Cardiac muscle cell (in vitro differentiated cells and primary cell): ENCODE measurements at regions not wholly inside any gene's neighbourhood (a gene's known extent, or its start where the extent isn't known, plus 50 kb on each side); places are given as distances from the start of the nearest gene placed in this dataset.
"Not testable (repeated sequence)": the region's sequence is repeated elsewhere in the genome, so short reads cannot be mapped to it uniquely, and the experiment has no call there.

Experiments
- DNase-seq, 2 donors: peaks; one replicate each; pipeline versions ENCODE4 v3.0.0 to v3.0.0-alpha.2; 2010 to 2017; ENCODE audit warnings: low read depth in 1 of 2, low spot score in 1 of 2
- H3K27ac ChIP-seq: fragments of 200-600 bp; sonication (generic); 2 replicates; pipeline ENCODE4 v1.5.1; 2016
- H3K27me3 ChIP-seq: fragments of 200-600 bp; sonication (generic); 2 replicates; pipeline ENCODE4 v1.6.0; 2016; ENCODE audit warnings: control low read depth
- H3K36me3 ChIP-seq: fragments of 200-600 bp; sonication (generic); 2 replicates; pipeline ENCODE4 v1.5.1; 2016; ENCODE audit warnings: control low read depth
- H3K4me1 ChIP-seq: fragments of 200-600 bp; sonication (generic); 2 replicates; pipeline ENCODE4 v1.8.1; 2017; ENCODE audit warnings: low read depth, mild to moderate bottlenecking, mixed run types
- H3K4me3 ChIP-seq: fragments of 200-600 bp; sonication (generic); 2 replicates; pipeline ENCODE4 v1.5.1; 2016; ENCODE audit warnings: mild to moderate bottlenecking
- H3K9me3 ChIP-seq: fragments of 200-600 bp; sonication (generic); 2 replicates; pipeline ENCODE4 v1.5.1; 2017; ENCODE audit warnings: low read depth, mild to moderate bottlenecking, control low read depth
- TF ChIP-seq, protein P1 (sequence below): IDR thresholded peaks from 2 replicates; pipeline ENCODE4 v1.5.1; 2012; ENCODE audit warnings: low read depth, mild to moderate bottlenecking, low read length

DNA sequence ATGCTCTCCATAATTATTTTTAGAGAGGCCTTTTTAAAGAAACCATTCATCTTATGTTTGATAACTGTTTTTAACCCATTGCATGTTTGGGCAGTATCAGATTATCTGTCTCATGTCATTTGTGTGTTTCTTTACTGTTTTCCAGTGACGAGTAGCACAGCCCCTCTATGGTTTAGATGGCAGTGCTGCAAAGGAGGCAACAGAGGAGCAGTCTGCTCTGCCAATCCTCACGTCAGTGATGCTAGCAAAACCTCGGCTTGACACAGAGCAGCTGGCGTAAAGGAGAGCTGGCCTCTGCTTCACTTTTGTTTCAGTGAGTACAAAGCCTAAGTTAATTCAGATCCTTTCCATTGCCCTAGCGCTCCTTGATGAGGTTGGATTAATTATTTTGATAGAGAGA is 80.4 kb upstream of the GARIN1A start:
- H3K36me3 ChIP-seq = peaks cover 16% of the 10 kb centered on the region
- H3K4me1 ChIP-seq = no peaks in the 10 kb centered on the region
- TF ChIP-seq, protein P1, sequence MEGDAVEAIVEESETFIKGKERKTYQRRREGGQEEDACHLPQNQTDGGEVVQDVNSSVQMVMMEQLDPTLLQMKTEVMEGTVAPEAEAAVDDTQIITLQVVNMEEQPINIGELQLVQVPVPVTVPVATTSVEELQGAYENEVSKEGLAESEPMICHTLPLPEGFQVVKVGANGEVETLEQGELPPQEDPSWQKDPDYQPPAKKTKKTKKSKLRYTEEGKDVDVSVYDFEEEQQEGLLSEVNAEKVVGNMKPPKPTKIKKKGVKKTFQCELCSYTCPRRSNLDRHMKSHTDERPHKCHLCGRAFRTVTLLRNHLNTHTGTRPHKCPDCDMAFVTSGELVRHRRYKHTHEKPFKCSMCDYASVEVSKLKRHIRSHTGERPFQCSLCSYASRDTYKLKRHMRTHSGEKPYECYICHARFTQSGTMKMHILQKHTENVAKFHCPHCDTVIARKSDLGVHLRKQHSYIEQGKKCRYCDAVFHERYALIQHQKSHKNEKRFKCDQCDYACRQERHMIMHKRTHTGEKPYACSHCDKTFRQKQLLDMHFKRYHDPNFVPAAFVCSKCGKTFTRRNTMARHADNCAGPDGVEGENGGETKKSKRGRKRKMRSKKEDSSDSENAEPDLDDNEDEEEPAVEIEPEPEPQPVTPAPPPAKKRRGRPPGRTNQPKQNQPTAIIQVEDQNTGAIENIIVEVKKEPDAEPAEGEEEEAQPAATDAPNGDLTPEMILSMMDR = no peak
- no peak overlapping the region for H3K4me3 ChIP-seq
- H3K27me3 ChIP-seq = no peaks in the 10 kb centered on the region
- no peak for DNase-seq
- no peaks in the 10 kb centered on the region for H3K9me3 ChIP-seq
- H3K27ac ChIP-seq = no peak overlapping the region

DNA sequence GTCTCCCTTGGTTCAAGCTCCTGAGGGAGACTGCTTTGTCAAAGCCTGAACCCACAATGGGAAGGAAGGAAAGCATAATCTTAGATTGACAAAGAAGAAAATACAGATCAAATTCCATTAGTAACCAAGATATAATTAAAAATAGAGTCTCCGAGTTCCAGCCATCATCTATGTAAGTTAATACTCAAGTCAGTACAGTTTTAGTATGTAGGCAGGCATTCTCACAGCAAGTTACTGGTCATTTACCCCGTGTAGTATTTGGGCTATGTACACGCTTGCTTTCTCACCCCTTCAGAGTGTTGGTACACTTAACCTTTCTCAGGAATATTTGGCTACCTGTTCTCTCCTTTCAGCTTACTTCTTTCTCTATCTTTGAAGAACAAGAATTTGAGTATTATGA is 79.9 kb upstream of the GARIN1A start:
- H3K27ac ChIP-seq, H3K9me3 ChIP-seq, DNase-seq, H3K4me1 ChIP-seq, H3K4me3 ChIP-seq, H3K27me3 ChIP-seq: not testable (repeated sequence)
- peaks cover 16% of the 10 kb centered on the region for H3K36me3 ChIP-seq

DNA sequence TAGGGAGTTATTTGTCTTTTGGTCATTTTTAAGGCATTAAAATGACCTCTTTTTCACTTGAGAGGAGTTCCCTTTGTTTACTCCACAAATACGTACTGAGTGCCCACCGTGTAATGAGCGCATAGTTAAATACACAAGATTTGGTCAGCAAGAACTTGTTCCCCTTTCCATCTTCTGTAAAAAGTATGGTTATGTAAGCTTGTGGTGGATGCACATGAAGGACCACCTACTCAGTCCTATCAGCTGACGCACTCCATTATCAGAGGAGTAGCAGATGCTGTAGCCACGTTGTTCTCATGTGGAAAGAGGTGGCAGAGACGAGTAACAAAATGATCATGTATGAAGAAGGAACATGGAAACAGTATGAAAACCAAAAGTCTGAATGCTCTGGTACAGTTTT is 78.0 kb upstream of the GARIN1A start:
- H3K9me3 ChIP-seq, H3K4me1 ChIP-seq, H3K4me3 ChIP-seq, H3K27me3 ChIP-seq, H3K27ac ChIP-seq, DNase-seq: not testable (repeated sequence)
- H3K36me3 ChIP-seq = peaks cover 16% of the 10 kb centered on the region

DNA sequence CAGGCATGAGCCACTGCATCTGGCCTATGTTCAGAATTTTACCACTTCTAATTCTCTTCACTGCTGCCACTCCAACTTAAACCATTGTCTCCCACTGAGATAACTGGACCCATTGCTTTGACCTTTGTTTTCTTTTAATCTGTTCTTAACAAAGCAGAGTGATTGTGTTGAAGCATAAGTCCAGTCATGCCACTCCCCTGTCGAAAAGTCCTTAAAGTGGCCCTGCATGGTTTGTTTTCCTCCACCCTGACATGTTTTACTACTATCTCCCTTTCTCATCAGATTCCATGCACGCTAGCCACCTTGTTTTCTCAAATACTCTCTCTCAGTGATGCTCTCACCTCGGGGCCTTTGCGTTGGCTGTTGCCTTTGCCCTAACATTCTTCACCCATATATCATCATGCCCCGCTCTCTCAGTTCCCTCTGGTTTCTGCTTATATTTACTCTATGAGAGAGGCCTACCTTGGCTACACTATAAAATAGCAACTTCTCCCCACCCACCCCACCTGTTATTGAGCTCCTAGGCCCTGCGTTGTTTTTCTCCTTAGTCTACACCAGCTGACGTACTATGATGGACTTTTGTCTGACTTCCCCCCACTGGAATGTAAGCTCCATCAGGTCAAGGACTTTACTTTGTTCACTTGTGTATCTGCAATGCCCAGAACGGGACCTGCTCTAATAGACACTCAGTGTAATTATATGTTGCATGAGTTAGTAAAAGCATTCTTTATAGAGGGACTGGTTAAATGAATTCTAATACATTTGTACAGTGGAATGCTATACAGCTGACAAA is 75.6 kb upstream of the GARIN1A start:
- not testable (repeated sequence) for H3K9me3 ChIP-seq, H3K27ac ChIP-seq, DNase-seq, H3K4me1 ChIP-seq, H3K4me3 ChIP-seq, H3K27me3 ChIP-seq
- H3K36me3 ChIP-seq = peaks cover 16% of the 10 kb centered on the region

DNA sequence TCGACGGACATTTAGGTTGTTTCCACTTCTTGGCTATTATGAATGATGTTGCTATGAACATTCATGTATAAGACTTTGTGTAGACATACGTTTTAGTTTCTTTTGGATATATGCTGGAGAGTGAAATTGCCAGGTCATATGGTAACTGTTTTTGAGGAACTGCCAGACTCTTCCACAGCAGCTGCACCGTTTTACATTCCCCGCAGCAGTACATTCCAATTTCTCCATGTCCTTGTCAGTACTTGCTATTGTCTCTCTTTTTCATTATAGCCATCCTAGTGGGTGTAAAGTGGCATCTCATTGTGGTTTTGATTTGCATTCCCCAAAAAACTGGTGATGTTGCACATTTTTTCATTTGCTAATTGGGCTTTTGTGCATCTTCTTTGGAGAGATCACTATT is 73.1 kb upstream of the GARIN1A start:
- not testable (repeated sequence) for H3K27ac ChIP-seq, H3K4me1 ChIP-seq, H3K4me3 ChIP-seq, H3K36me3 ChIP-seq, H3K9me3 ChIP-seq, H3K27me3 ChIP-seq
- peak in 1 of 2 donors; percentile 33 for DNase-seq

DNA sequence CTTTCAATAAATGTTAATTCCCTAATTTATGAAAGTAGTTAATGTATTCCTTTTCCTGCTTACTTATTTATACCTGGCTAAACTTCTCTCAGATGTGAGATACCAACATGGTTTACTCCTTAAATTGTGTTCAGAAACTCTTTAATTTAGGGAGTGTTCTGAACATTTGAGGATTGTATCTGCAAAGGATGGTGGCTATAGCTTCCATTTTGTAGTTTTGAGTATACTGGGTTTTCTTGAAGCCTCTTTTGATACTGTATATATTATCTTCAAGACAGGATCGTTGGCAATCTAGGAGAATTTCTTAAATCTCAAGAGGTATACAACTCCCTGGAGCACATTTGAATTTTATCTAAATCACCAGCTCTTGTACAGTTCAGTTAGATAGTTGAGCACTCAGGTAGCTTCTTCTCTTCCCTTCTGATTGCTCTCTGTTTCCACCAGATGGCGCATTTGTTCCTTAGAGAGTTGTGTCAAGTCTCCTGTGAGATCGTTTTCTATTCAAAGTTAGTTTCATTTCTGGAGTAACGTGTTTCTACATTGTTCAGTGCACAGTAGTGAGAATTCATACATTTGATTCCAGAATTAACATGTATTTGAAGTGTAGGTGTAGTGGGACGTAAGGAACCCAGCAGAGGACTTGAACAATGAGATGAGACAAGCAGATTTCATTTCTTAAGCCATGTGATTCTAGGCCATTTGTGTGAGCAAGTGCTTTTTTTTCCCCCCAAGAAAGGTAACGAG is 63.2 kb upstream of the GARIN1A start:
- not testable (repeated sequence) for H3K36me3 ChIP-seq, H3K27me3 ChIP-seq, H3K9me3 ChIP-seq, H3K4me3 ChIP-seq, H3K27ac ChIP-seq, H3K4me1 ChIP-seq
- DNase-seq = peak; percentile 30 to 55
- TF ChIP-seq, protein P1 = peak; percentile 40

DNA sequence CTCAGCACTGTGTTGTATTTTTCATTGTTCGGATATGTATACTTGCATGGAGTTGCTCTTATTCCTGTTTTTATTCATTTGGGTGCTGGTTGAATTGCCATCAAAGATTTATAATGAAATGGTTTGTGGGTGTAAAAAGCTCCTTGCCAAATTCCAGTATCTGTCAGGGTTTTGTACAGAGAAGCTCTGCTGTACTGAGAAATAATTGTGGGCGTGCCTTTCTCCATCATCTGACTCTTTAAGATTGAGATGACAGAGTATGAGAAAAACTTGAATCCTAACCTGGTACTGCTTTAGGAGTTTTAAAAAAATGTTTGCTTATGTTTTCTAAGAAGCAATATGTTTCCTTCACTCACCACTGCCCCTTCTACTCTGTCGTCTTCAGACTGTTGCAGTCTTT is 58.7 kb upstream of the GARIN1A start:
- not testable (repeated sequence) for H3K27ac ChIP-seq, H3K4me3 ChIP-seq, H3K9me3 ChIP-seq, H3K4me1 ChIP-seq, DNase-seq, H3K27me3 ChIP-seq
- H3K36me3 ChIP-seq = peaks cover 11% of the 10 kb centered on the region

DNA sequence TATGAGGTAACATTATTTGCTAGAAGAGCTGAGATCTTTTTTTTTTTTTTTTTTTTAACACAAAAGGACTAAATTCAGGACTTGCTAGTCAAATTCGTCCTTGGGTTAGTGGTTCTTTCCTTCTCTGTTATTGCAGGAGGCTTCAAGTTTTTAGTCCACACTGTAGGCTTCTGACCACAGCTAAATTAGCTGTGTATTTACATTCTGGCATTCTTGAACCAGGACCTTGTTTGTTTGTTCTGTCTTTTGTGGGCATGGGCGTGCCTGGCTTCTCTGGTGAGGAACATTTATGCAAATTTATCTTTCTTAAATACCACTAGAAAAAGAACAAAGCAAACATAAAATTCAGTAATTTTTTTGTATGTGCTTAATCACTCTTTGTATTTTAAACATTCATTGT is 57.3 kb upstream of the GARIN1A start:
- H3K27ac ChIP-seq, H3K9me3 ChIP-seq, H3K27me3 ChIP-seq, H3K4me3 ChIP-seq, DNase-seq, H3K4me1 ChIP-seq: not testable (repeated sequence)
- H3K36me3 ChIP-seq = peaks cover 11% of the 10 kb centered on the region

DNA sequence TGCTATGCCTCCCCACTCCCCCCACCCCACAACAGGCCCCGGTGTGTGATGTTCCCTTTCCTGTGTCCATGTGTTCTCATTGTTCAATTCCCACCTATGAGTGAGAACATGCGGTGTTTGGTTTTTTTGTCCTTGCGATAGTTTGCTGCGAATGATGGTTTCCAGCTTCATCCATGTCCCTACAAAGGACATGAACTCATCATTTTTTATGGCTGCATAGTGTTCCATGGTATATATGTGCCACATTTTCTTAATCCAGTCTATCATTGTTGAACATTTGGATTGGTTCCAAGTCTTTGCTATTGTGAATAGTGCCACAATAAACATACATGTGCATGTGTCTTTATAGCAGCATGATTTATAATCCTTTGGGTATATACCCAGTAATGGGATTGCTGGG is 55.3 kb upstream of the GARIN1A start:
- peaks cover 11% of the 10 kb centered on the region for H3K36me3 ChIP-seq
- H3K27ac ChIP-seq, DNase-seq, H3K4me3 ChIP-seq, H3K27me3 ChIP-seq, H3K4me1 ChIP-seq, H3K9me3 ChIP-seq: not testable (repeated sequence)
